SIG-M5 treated with dmso at 0.1 percent for 504 hours (cell line): ENCODE measurements at regions not wholly inside any gene's neighbourhood (a gene's known extent, or its start where the extent isn't known, plus 50 kb on each side); places are given as distances from the start of the nearest gene placed in this dataset.

ENCODE experiments used
- DNase-seq: peaks from one replicate; lab custom pipeline; 2025; ENCODE audit not compliant: unreplicated experiment; lab: John Stamatoyannopoulos, UW

DNA sequence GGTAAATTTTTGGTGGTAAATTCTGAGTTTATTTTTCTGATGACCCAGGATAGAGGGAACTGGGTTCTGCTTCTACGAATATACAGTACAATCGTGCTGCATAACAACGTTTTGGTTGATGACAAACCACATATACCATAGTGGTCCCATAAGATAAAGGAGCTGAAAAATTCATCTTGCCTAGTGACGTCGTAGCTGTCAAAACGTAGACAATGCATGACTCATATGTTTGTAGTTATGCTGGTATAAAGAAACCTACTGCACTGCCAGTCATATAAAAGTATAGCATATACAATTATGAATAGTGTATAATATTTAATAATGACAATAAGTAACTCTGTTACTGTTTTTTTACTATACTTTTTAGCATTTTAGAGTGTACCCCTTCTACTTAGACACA, 244.0 kb downstream of the GAS1 start:
- DNase-seq: no peak

DNA sequence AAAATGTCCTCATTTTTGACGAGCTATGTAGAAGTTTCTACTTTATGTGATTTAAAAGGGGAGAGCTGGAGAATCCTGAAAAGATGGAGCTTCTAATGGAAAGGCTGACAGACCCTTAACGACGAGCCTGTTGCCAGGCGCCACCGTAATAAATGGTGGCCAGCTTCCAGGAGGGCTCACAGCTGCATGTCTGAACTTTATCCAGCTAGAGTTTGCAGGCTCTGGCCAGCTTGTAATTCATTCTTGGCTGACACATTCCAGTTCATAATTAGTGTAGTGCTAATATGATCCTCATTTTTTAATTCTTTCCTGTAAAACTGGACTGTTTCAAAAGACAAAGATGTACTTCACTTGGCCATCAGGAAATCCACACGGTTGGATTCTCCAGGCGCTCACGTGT, 246.7 kb downstream of the GAS1 start:
- no peak for DNase-seq

DNA sequence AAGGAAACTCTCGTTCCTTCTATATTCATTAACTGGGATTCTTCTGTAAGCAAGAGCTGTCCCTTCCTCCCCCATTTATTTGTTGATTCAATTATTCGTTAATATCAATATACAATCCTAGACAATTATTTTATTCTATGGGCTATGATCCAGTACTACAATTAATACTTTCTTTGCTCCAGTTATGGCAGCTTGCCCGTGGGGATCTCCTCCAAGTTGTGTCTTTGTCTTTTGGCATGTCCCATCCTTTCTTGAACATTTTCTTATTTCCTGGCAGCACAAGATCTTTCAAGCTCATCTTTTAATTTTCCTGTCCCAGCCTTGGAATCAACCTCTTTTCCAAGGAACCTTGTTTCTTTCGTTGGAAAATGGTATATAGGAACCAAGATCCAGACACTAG, 249.3 kb downstream of the GAS1 start:
- no peak for DNase-seq

DNA sequence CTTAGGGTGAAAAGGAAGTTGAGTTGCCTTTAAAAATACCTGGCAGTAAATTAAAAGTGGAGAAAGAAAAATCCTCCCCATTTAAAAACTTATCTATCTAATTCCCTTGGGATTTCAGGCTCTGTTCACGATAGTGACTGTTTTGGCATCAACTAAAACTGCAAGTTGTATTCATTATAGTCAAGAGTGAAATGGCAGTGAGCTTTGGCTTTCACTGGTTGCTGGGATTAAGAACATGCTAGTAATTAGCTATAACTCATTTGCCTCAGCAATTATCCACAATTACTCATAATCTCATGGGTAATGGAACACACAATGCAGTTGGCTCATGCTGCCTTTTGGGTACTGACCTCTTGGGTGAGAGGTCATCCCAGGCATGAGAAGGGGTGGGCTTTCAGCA, 250.1 kb downstream of the GAS1 start:
- DNase-seq: no peak

DNA sequence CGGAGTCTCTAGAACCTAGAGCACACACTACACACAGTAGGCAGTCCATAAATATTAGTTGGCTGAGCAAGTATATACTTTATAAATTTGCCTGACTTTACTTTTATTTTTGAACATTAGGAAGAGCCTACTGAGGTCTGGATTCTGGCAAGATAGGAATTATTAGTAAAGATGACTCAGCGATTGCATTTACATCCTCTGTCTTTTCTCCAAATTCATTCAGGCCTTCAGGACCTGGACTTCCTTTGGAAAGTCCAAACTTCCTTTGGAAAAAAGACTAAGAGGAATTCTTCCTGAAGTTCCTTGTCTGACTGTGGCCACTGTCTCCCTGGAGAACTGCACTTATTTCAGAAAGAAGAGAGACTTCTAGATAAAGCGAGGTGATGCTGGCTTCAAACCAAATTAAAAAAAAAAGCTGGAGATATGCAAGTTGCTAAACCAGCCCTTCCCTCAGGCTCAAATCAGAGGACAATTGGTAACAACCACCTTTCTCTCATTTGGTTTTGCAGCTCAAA, 251.3 kb downstream of the GAS1 start:
- DNase-seq: no peak

DNA sequence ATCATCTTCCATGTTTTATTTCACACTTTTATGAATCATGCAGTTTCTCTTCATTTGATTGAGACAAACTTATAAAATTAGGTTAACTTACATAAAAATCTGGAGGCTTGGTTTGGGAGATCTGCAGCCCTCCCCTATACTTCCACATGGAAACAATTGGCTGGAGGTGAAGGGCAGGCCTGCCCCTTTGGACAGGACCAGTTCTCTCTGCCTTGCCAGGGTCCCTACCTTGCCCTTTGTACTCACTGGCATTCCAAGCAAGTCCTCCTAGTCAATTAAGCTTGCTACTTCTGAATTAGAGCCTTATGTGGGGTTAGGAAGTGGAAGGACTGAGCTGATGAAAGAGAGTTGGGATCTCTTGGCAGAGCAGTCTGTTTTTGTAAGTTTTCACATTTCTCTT, 257.3 kb downstream of the GAS1 start:
- no peak for DNase-seq

DNA sequence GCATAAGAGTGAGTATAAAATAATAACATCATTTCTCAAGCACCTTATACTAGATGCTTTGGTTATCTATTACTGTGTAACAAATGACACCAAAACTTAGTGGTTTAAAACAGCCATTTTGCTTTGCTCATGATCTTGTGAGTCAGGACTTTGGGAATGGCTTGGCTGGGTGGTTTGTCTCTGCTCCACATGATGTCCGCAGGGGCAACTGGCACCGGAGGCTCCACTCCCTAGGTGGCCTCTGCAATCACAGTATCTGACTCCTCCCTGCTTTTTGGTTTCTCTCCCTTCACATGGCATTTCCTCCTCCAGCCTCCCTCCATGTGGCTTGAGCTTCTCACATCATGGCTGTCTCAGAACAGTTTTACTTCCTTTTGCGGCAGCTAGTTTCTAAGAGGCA, 259.5 kb downstream of the GAS1 start:
- no peak for DNase-seq

DNA sequence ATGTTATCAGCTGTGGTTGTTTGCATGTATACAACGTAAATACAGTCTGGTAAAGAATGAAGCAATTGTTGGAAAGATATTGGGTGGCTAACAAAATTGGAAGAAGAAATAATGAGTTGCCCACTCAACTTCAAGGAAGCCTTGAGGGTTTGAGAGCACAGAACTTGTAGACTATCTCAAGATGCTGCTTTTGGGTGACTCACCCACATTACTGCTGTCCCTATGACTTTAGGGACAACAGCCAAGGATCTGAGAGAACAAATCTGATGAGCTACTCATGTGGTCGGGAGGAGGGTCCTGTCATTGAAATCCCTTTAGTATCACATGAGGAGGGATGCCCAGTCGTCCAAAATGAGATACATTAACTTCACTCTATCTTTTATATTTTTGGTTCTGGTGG, 261.8 kb downstream of the GAS1 start:
- DNase-seq: no peak

DNA sequence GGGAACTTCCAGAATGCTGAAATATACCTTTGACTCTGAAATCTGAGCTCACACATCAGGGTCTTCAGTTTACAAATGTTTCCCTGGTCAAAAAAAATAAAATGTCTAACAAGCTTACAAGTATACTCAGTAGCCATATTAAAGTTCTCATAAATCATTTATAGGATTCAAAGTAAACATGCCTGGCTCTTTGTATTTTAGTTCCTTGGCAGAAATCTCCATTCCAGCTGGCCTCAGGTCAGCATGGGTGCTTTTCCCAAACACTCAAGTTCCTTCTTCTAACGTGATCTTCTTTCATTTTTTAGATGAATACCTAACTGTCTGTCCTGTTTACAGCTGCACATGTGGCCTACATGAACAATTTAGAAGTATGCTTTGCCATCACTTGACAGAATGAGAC, 263.2 kb downstream of the GAS1 start:
- DNase-seq: no peak

DNA sequence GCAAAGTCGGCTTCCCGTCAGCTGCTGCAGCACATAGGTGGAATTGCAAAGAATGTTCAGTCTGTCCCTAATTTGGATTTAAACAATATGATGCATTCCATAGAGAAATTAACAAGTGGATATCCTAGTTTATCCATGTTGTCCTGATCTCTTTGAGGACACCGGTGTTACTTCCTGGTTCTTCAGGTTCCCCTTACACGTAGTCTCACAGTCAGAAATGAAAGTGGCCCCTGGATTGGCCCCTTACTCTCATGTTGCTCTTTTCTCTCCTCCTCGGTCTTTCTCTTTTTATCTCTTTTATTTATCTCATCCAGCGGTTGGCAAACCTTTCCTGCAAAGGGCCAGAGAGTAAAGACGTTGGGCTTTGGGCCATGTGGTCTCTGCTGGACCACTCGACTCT, 265.1 kb downstream of the GAS1 start:
- DNase-seq: no peak

DNA sequence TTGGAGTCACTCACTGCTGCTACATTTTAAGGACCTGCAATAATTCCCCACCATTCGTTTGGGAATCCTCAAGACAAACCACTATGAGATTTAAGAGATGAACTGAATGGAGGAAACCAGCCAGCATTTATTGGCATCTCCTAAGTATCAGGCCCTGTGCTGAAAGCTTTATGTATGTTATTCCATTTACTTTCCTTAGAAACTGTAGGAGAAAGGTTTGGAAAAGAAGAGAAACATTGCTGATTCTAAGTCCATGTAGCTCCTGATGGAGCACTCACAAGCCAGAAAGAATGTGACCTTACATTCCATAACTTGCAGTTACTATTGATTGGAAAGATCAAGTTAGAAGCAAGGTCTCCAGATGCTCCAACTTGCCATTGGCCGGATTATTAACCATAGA, 267.4 kb downstream of the GAS1 start:
- DNase-seq: no peak

DNA sequence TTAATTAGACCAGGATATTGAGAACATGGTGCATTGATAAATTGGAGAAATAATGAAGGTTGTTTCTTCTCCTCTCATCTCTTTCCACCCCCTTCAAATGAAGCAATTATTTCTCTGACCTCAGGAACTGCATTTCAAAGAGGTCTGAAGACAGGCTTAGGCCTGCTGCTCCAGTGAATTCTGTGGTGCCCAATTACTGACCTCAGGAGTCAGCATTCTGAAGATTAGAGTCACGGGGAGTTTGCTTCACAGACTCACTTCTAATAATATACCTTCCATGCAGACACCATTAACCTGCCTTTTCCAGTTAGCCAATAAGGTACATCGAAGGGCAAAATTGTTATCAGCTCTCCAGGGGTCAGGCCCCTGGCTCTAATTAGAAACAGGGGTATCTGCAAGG, 270.9 kb downstream of the GAS1 start:
- no peak for DNase-seq

DNA sequence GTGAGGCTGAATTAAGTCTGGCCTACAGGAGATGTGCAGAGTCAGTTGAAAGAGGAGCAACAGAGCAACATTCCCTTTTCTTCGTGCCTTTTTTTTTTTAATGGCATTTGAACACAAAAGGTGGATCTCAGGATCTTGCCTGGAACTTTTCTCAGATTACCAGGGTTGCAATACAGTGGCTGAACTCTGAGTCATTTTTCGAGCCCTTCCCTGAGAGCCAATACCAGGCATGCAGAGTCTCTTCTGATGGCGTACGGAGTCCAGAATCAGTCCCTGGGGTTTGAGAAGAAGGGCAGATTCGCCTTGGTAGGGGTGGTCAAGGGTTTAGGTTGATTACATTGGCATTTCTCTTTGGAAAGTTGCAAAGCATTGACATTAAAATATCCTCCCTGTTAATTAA, 271.5 kb downstream of the GAS1 start:
- no peak for DNase-seq

DNA sequence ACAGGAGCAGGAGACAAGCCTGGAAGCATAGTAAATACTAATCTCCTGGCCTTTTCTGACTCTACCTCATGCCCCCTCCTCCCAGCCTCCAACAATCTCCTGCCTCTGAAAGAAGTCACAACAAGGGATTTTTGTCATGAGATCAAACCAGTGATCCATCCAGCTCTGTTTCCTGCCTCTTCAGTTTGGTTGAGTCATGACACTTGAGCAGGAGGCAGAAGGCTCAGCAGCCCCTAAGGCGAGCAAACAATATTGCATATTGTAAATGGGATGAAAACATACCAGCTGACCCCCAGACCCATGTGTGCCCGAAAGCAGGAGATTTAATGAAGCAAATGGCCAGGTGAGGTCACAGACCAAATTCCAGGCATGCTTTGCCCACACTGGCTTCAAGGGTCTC, 272.8 kb downstream of the GAS1 start:
- DNase-seq: no peak

DNA sequence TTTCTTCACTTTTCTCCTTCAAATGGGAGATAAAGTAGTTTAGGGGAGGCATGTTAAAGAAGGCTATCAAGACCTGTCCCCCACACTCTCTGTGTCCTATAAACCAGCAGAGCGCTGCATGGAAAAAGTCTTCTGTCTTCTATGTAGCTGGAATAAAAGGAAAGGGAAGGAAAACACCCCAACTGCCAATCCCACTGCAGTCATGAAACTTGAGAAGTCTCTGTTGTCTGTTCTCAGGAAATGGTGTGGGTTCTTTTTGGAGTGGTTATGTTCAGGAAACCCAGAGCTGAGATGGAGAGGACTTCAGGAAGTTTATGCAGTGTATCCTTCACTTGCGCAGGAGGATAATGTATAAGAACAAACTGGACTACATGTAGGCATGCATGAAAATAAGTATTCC, 274.3 kb downstream of the GAS1 start:
- DNase-seq: no peak

DNA sequence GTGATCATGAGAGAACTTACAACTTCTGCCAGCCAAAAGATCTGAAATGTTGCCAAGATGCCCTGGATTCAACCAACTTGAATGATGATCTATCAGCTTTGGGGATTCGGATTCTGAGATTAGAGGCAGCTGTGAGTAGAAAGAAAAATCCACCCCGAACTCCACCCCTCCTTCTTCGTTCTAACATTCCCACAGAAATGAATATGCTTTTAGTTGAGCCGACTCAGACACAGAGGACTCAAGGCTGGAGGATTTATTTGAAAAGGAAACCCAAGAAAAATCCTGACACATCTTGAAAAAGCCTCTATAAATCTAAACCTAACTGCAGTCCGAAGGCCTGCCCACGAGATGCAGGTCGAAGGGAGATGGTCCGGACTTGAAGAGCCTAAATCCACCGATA, 275.0 kb downstream of the GAS1 start:
- no peak for DNase-seq

DNA sequence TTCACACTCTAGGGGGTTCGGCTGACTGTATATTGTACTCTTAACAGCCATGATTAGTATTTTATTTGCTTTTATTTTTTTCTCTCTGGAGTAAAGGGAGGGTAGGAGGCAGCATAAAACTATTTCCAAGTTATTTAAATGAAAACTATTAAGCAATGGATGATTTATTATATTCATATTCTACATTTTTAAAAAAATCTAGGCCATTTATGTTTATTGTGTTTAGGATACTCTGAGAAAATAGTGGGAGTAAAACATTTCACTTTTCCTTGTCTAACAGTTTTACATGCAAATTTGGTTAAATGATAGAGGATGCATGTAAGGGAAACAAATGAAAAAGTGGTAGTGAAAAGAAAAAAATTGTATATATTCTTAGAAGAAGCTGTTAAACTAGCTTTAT, 276.3 kb downstream of the GAS1 start:
- DNase-seq: no peak

DNA sequence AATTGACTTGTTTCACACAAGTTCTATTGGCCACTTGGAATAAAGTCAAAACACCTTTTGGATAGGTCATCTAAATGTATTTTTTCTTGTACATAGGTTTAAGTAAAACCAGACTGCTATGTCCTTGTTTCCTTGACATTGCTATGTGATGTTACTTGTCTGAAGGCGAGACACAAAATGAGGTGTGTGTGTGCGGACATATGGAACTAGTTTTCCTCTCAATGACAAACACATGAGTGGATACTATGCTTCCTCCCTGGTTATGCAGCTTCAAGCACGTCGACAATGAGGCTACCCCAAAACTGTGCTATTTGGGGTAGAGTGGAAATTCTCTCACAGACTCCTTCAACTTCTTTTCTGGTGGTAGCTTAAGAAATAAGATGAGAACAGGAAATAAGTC, 276.8 kb downstream of the GAS1 start:
- no peak for DNase-seq

DNA sequence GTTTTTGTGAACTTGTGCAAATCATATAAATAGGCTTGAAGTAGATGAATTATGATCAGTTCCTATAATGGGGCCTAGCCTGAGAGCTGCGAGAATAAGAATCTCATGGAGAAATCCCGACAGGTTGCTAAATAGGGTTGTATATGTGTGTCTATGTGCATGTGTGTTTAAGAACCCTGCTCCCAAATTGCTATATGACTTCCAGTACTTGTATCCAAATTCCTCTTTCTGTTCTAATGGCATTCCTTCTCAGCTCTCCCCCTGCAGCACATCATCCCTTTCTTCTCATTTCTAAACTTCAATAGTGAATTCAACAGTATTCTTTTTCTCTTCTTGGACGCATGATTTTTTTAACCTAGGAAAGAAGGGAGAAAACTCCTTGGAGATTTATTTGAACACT, 277.2 kb downstream of the GAS1 start:
- no peak for DNase-seq

DNA sequence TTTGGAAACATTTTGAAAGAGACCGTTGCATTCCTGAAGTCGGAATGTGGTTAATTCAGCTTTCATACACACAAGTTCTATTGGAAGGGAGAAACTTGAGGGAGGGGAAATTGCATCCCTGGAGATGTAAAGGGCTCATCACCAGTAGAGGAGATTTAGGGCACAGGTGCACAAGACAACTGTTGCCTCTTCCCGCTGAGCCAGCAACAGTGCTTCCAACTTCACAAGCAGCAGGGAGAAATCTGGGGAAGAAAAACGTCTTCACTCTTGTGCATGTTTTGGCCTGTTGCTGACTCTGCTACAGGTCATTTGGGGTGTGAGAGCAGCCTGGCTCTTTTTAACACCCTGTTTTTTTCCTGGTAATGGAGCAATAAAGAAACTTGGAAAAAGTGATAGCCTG, 277.9 kb downstream of the GAS1 start:
- DNase-seq: no peak

DNA sequence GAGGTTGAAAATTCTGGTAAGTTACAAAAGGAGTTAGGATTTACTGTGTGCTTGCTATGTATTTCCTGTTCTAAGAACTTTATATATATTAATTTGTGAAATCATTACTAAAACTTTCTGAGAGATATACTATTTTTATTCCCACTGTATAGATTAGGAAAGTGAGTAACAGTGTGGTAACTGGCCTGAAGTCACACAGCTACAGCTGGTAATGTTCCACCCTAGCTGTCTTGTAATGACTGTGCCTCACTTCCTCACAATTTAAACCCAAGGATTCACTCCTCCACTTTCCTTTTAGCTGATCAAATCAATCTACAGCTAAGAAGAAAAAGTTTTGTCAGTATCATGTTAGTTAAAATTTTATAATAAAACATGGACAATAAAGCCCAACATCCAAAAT, 278.8 kb downstream of the GAS1 start:
- no peak for DNase-seq

DNA sequence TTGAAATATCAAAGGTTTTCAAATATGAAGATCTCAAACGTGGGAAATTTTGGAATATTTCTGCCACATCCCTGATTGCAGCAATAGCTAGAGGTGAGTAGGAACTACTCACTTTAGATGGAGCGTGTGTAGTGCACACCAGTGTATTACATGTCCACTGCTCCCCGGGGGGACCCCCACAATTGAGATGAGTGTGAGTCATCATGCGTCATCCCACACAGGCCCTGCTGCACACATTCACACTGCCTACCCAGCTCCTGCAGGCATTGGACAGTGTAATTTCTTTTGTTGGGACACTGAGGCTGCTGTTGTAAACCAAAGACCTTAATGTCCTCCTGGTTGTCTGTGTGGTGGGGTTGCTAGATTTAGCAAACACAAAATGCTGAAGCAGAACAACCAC, 280.0 kb downstream of the GAS1 start:
- no peak for DNase-seq

DNA sequence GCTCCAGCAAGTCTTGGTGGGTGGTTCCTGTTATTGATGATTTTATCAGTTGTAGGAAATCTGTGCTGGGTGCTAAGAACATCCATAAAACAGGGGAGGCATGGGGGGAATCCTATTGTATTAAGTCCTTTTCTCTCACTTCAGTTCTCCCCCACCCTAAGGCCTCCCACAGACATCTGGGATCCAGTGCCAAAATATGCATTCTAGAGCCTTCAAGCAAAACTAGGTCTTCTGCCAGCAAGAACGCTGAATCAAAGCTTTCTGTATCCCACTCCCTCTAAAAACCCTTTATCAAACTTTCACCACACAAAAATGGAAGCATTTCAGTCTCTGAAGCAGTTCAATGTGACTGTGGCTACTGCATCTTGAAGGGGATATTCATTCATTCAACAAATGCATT, 281.9 kb downstream of the GAS1 start:
- no peak for DNase-seq

DNA sequence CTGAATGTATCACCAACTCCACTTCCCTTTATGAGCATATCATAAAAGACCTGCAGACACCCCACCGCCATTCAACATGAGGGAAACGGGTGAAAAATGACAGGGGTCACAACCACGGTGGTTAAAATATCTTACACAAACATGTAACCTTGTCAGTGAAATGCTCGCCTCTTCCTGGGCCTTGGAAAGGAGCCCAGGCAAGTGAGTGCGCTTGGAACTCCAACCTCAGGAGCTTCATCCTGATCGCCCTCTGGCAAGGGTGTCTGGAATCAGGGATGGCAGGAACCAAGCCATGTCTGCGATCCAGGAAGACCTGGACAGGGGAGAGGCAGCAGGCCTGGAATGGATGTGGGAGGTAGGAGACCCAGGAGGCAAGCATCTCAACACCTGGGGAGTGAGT, 282.7 kb downstream of the GAS1 start:
- no peak for DNase-seq
